H9 (cell line): ENCODE measurements at regions not wholly inside any gene's neighbourhood (a gene's known extent, or its start where the extent isn't known, plus 50 kb on each side); places are given as distances from the start of the nearest gene placed in this dataset.

Experiments
- DNase-seq: peaks from one replicate; pipeline ENCODE4 v3.0.0-alpha.2; 2017
- H2AFZ ChIP-seq: one replicate; pipeline ENCODE4 v1.6.1; 2013; ENCODE audit warnings: mild to moderate bottlenecking, low read length, control low read depth, moderate library complexity
- H2AK5ac ChIP-seq: 2 replicates; pipeline ENCODE4 v1.6.1; 2013; ENCODE audit warnings: low read length, control low read depth, mixed read lengths; ENCODE audit not compliant: insufficient read length
- H2BK120ac ChIP-seq: one replicate; pipeline ENCODE4 v1.6.1; 2013; ENCODE audit warnings: low read depth, mild to moderate bottlenecking, low read length, control low read depth, inconsistent platforms; ENCODE audit not compliant: poor library complexity, severe bottlenecking
- H2BK12ac ChIP-seq: 2 replicates; pipeline ENCODE4 v1.6.1; 2013; ENCODE audit warnings: low read length, control low read depth, mixed read lengths, low read depth; ENCODE audit not compliant: insufficient read length
- H2BK15ac ChIP-seq: 2 replicates; pipeline ENCODE4 v1.6.1; 2013; ENCODE audit warnings: low read depth, low read length, control low read depth
- H2BK20ac ChIP-seq: one replicate; pipeline ENCODE4 v1.6.1; 2013; ENCODE audit warnings: low read depth, mild to moderate bottlenecking, low read length, control low read depth, inconsistent platforms; ENCODE audit not compliant: poor library complexity, severe bottlenecking
- H2BK5ac ChIP-seq: 2 replicates; pipeline ENCODE4 v1.6.1; 2013; ENCODE audit warnings: low read length, control low read depth, mixed read lengths; ENCODE audit not compliant: insufficient read length
- H3K14ac ChIP-seq: 2 replicates; pipeline ENCODE4 v1.6.1; 2013; ENCODE audit warnings: low read length, control low read depth; ENCODE audit not compliant: insufficient read depth
- H3K18ac ChIP-seq: 2 replicates; pipeline ENCODE4 v1.6.1; 2013; ENCODE audit warnings: low read depth, mild to moderate bottlenecking, mixed read lengths, low read length, control low read depth; ENCODE audit not compliant: insufficient read length
- H3K23ac ChIP-seq: 2 replicates; pipeline ENCODE4 v1.6.1; 2013; ENCODE audit warnings: low read length, control low read depth, mixed read lengths, low read depth; ENCODE audit not compliant: insufficient read length
- H3K23me2 ChIP-seq: 2 replicates; pipeline ENCODE4 v1.6.1; 2013; ENCODE audit warnings: low read depth, mild to moderate bottlenecking, mixed read lengths, low read length, control low read depth; ENCODE audit not compliant: insufficient read length, poor library complexity, severe bottlenecking
- H3K27ac ChIP-seq: 2 replicates; pipeline ENCODE4 v1.5.1; 2013; ENCODE audit warnings: low read length, control low read depth, mixed read lengths, low read depth; ENCODE audit not compliant: insufficient read length
- H3K27me3 ChIP-seq: 2 replicates; pipeline ENCODE4 v1.6.1; 2013; ENCODE audit warnings: low read length, control low read depth, inconsistent platforms; ENCODE audit not compliant: insufficient read depth
- H3K4ac ChIP-seq: 2 replicates; pipeline ENCODE4 v1.6.1; 2013; ENCODE audit warnings: low read depth, mild to moderate bottlenecking, control low read depth, inconsistent platforms, low read length, moderate library complexity
- H3K4me1 ChIP-seq: 2 replicates; pipeline ENCODE4 v1.6.1; 2013; ENCODE audit warnings: low read length, control low read depth, inconsistent platforms; ENCODE audit not compliant: insufficient read depth
- H3K4me2 ChIP-seq: 2 replicates; pipeline ENCODE4 v1.6.1; 2013; ENCODE audit warnings: low read length, control low read depth, mixed read lengths; ENCODE audit not compliant: insufficient read length, insufficient read depth
- H3K56ac ChIP-seq: 2 replicates; pipeline ENCODE4 v1.6.1; 2013; ENCODE audit warnings: low read depth, mild to moderate bottlenecking, mixed read lengths, low read length, control low read depth; ENCODE audit not compliant: insufficient read length
- H3K79me1 ChIP-seq: 2 replicates; pipeline ENCODE4 v1.6.1; 2013; ENCODE audit warnings: low read depth, mild to moderate bottlenecking, moderate library complexity, low read length, control low read depth, inconsistent platforms; ENCODE audit not compliant: insufficient read depth, poor library complexity, severe bottlenecking
- H3K79me2 ChIP-seq: 2 replicates; pipeline ENCODE4 v1.6.1; 2013; ENCODE audit warnings: low read length, control low read depth, inconsistent platforms; ENCODE audit not compliant: insufficient read depth
- H3K9ac ChIP-seq: 2 replicates; pipeline ENCODE4 v1.6.1; 2013; ENCODE audit warnings: low read length, control low read depth, mixed read lengths; ENCODE audit not compliant: insufficient read length; ENCODE audit errors: extremely low read depth
- H3K9me3 ChIP-seq: one replicate; pipeline ENCODE4 v1.6.1; 2013; ENCODE audit warnings: low read depth, low read length, inconsistent platforms; ENCODE audit not compliant: control insufficient read depth
- H3T11ph ChIP-seq: one replicate; pipeline ENCODE4 v1.6.1; 2013; ENCODE audit warnings: mild to moderate bottlenecking, low read length, control low read depth, inconsistent platforms
- H4K20me1 ChIP-seq: one replicate; pipeline ENCODE4 v1.6.1; 2013; ENCODE audit not compliant: control insufficient read depth, insufficient read length, insufficient read depth
- H4K5ac ChIP-seq: 2 replicates; pipeline ENCODE4 v1.6.1; 2013; ENCODE audit warnings: low read depth, mild to moderate bottlenecking, mixed read lengths, low read length, control low read depth; ENCODE audit not compliant: insufficient read length
- H4K8ac ChIP-seq: replicated peaks from 2 replicates; pipeline ENCODE4 v1.6.1; 2013; ENCODE audit warnings: low read length, control low read depth, mixed read lengths, low read depth; ENCODE audit not compliant: insufficient read length
- H4K91ac ChIP-seq: 2 replicates; pipeline ENCODE4 v1.6.1; 2013; ENCODE audit warnings: low read depth, mild to moderate bottlenecking, moderate library complexity, mixed read lengths, low read length, control low read depth; ENCODE audit not compliant: insufficient read length
- H3K27ac Mint-ChIP-seq, 3 experiments: 2 replicates in 2 of 3; 3 replicates in 1 of 3; pipeline ENCODE4 v1.8.0; 2020 to 2021; ENCODE audit warnings: mixed read lengths in 3 of 3, mild to moderate bottlenecking in 1 of 3, moderate library complexity in 1 of 3
- H3K27me3 Mint-ChIP-seq: 2 replicates; pipeline ENCODE4 v1.8.0; 2021; ENCODE audit warnings: low read depth, mild to moderate bottlenecking, moderate library complexity, mixed read lengths
- H3K36me3 Mint-ChIP-seq, 3 experiments: 2 replicates in 2 of 3; 3 replicates in 1 of 3; pipeline ENCODE4 v1.8.0; 2020 to 2021; ENCODE audit warnings: low read depth in 3 of 3, mixed read lengths in 3 of 3; ENCODE audit not compliant: insufficient read depth in 1 of 3
- H3K4me1 Mint-ChIP-seq, 2 experiments: 2 replicates each; pipeline ENCODE4 v1.8.0; 2020; ENCODE audit warnings: mixed read lengths in 2 of 2
- H3K4me3 Mint-ChIP-seq, 2 experiments: 2 replicates in 1 of 2; 3 replicates in 1 of 2; pipeline ENCODE4 v1.8.0; 2020 to 2021; ENCODE audit warnings: mild to moderate bottlenecking in 2 of 2, mixed read lengths in 2 of 2, moderate library complexity in 1 of 2
- H3K9me3 Mint-ChIP-seq, 2 experiments: 2 replicates in 1 of 2; 3 replicates in 1 of 2; pipeline ENCODE4 v1.8.0; 2020; ENCODE audit warnings: mild to moderate bottlenecking in 2 of 2, mixed read lengths in 2 of 2, moderate library complexity in 1 of 2
- WGBS: extraction: QIAGEN DNeasy Blood & Tissue Kit; methylation state at CpG from one replicate; pipeline ENCODE4 v1.1.7; 2013; ENCODE audit warnings: missing lambda C conversion rate, low lambda C conversion rate, mixed read lengths; ENCODE audit not compliant: insufficient read length; ENCODE audit errors: extremely low coverage; 5-methylcytosine and 5-hydroxymethylcytosine counted together
- TF ChIP-seq, protein P1 (sequence below): fragments of 200-600 bp; sonication (generic); conservative IDR thresholded peaks from 3 replicates; pipeline ENCODE4 v1.8.0; 2021; ENCODE audit warnings: antibody characterized with exemption, mild to moderate bottlenecking

- Histone ChIP-seq H2BK15ac (no peak overlapping the region), H2BK20ac (no peak overlapping the region), H2BK12ac (no peak overlapping the region), H3K79me1 (no peaks in the 10 kb centered on the region), H2BK120ac (no peak overlapping the region), H3K9ac (no peak overlapping the region), H3K23me2 (no peaks in the 10 kb centered on the region), H4K20me1 (no peaks in the 10 kb centered on the region), H2AK5ac (no peak overlapping the region), H4K91ac (no peak overlapping the region), H3K79me2 (no peaks in the 10 kb centered on the region), H2BK5ac (no peak overlapping the region), H3K23ac (no peak overlapping the region), H3K4ac (no peak overlapping the region), H3K14ac (no peak overlapping the region), H3K27me3 (no peaks in the 10 kb centered on the region), H3K18ac (no peak overlapping the region), H4K5ac (no peak overlapping the region), H3K27ac (no peak overlapping the region), H4K8ac (no peak overlapping the region), H3K56ac (no peak overlapping the region), H3K4me1 (no peaks in the 10 kb centered on the region), H3K9me3 (no peaks in the 10 kb centered on the region), H3K4me2 (no peak overlapping the region), H3T11ph (no peak overlapping the region), H2AFZ (no peak overlapping the region)
- H3K4me1 Mint-ChIP-seq: no peaks in the 10 kb centered on the region
- no CpG with 5 or more reads among the region's 4 CpGs for WGBS
- no peaks in the 10 kb centered on the region for H3K36me3 Mint-ChIP-seq
- TF ChIP-seq, protein P1, sequence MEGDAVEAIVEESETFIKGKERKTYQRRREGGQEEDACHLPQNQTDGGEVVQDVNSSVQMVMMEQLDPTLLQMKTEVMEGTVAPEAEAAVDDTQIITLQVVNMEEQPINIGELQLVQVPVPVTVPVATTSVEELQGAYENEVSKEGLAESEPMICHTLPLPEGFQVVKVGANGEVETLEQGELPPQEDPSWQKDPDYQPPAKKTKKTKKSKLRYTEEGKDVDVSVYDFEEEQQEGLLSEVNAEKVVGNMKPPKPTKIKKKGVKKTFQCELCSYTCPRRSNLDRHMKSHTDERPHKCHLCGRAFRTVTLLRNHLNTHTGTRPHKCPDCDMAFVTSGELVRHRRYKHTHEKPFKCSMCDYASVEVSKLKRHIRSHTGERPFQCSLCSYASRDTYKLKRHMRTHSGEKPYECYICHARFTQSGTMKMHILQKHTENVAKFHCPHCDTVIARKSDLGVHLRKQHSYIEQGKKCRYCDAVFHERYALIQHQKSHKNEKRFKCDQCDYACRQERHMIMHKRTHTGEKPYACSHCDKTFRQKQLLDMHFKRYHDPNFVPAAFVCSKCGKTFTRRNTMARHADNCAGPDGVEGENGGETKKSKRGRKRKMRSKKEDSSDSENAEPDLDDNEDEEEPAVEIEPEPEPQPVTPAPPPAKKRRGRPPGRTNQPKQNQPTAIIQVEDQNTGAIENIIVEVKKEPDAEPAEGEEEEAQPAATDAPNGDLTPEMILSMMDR: no peak
- no peak overlapping the region for H3K4me3 Mint-ChIP-seq
- H3K27me3 Mint-ChIP-seq: no peaks in the 10 kb centered on the region
- DNase-seq: no peak
- H3K9me3 Mint-ChIP-seq: peaks cover 0 to 3% of the 10 kb centered on the region in 2 experiments; a peak in 1 of 5 replicates
- H3K27ac Mint-ChIP-seq: no peak overlapping the region
These were observed 351.3 kb upstream of the GRM7 start for GRCh38 chr3:6509576-6509975.
